ENCODE measurements at regions not wholly inside any gene's neighbourhood (a gene's known extent, or its start where the extent isn't known, plus 50 kb on each side); places are given as distances from the start of the nearest gene placed in this dataset.

GRCh38 chr1:5516756-5517155 lies 475.5 kb downstream of the NPHP4 start:
- no peak for DNase-seq

DNA sequence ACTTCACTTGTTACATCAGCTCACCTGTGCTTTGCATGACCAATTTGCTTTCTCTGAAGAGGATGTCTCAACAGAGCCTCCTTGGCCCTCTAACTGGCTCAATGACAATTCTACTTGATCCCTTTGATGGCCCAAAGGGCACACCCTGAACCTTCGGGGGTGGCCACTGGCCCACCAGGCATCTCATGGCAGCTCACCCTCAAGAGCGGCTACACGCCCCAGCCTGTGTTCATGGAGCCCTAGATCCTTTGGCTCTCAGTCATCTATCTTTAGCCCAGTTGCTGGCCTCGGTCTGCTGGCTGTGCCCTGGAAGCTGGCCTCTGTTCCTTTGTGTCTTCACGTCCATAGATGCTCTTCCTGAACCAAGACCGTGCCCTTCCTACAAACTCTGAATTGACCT lies 476.7 kb downstream of the NPHP4 start:
- no peak for DNase-seq

DNA sequence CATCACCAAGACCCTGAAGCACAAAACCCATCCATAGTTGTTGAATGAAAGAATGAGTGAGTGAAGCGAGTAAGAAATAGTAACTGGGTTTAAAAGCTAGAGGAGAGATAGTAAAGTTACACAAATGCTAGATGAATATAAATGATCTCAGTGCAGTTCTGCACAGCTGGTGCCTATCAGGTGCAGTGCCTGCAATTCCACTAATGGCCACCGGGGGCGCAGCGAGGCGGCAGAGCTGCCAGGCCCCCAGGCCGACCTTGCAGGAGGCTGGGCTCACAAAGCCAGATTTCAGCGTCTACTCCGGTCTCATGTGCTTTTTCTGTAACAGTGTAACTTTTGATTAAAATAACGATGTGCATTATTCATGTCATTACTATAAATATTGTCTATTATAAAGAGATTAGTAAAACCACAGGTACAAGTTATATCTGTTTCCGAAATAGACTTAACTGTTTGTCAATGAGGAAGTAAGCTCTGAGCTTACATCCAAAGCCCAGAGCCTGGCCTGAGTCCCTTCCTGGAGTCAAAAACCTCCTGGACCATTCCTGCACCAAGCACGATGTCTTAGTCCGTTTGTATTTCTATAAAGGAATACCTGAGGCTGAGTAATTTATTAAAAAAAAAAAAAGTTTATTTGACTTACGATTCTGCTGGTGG lies 477.6 kb downstream of the NPHP4 start:
- peak; percentile 48 for DNase-seq

- no peak for DNase-seq
Measured at GRCh38 chr1:5513846-5514526, 478.2 kb downstream of the NPHP4 start.

- DNase-seq, result no peak
Measured at GRCh38 chr1:5513179-5513578, 479.0 kb downstream of the NPHP4 start.

- no peak for DNase-seq
Measured at GRCh38 chr1:5511381-5512097, 480.7 kb downstream of the NPHP4 start.

- DNase-seq, result peak; percentile 59
Measured at GRCh38 chr1:5509664-5510452, 482.4 kb downstream of the NPHP4 start.

- DNase-seq, result no peak
Measured at GRCh38 chr1:5508669-5509330, 483.4 kb downstream of the NPHP4 start.

DNA sequence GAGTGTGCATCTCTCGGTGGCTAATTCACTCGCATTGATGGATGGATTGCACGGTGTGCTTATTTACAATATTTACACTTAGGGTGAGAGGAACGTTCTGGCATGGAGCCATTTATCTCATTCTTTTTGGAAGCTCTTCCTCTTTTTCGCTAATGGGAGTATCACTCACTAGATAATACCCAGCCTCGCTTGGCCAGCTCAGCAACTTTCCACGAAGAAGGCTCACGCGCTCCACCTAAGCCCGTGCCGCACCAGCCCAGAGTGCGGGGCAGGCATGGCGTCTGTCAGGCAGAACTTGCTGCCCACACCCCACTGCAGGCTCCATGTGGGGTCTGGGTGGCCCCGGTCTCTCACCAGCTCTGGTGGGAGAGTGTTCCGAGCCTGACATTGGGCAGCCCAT lies 484.9 kb downstream of the NPHP4 start:
- no peak for DNase-seq

- DNase-seq, result no peak
Measured at GRCh38 chr1:5506634-5507033, 485.6 kb downstream of the NPHP4 start.

- DNase-seq, result no peak
Measured at GRCh38 chr1:5505944-5506343, 486.3 kb downstream of the NPHP4 start.

DNA sequence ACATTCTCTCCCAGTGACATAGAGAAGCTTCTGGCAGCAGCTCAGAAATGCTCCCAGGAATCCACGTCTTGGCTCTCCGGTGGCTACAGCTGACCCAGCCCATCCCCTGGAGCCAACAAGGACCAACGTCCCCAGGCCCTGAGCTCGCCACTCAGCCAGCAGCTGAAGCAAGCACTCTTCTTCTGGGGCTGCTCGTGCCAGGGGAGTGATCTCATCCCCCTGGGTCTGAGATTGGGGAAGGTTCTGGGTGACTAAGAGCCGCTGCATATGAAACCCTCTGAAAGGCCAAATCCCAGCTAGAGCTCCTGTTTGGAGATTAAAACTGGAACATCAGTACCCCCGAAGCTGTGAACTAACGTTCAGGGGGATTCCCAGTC lies 487.9 kb downstream of the NPHP4 start:
- no peak for DNase-seq

DNA sequence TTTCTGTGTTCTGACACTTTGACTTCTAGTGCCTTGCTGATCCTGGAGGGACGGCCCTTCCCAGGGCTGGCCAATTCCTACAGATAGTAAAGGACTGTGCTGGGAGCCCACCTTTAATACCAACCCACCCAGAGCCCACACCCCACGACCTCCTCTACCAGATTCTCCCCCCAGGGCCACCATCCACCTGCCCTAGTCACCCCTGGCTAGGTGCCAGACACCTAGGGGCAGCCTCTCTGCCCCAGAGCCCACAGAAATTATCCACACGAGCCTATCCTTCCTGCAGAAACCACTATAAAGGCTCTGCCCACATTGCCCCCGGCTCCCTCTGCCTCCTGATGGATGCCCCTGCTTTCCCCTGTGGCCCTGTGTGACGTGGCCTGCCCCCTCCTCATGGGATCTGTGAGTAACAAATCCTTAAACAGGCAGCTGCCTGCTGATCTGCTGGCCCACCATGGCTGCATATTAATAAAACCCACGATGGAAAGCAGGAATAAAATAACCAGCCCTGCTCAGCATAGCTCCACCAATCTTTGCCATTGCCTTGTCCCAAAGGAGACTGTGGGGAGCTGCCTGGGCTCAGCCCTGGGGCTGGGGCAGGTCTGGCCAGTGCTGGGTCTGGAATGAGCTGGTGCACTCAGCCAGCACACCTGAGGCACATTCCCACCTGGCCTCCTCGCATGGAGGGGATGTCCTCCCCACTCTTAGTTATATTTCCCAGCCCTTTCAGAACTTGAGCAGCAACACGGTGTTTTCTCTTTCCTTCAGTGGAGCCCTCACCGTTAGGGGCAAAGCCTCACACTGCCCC lies 488.5 kb downstream of the NPHP4 start:
- no peak for DNase-seq

DNA sequence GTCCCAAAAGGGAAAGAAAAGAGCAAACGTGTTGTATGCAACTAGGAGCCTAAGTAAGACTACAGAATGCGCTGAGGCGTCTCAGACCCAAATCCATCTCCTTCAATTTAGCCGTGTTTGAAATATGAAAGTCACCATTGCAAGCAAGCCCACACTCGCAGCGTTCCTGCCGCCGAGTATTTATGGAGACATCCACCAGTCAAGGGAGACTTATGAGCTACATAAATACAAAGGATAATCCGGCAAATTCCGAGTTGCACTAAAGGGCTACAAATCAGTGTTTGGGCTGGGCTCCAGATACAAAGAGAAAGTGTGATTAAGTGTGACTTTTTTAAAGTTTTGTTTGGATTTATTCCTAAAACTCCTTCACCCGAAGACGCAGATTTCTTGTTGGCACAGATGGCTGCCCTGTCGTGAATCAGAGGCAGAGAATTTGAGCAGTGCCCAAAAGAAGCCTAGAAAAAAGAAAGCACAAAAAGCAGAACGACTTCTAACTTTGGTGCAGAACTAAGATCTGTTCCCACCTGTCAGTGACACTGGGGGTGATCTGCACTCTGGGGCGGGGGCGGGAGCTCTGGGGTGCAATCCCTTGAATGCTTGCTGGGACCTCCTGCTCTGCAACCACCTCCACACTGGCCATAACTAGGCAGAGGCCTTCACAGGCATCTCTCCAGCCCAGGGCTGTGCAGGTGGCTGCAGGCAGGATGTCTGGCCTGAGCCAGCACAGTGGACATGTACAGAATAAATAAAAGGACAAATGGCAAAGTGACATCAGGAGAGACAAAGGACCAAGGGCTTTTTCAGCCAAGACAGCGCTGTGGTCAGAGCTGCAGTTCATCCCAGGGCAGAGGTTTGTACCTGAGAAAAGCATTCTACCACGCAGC lies 489.7 kb downstream of the NPHP4 start:
- DNase-seq, result no peak

- DNase-seq, result no peak
Measured at GRCh38 chr1:5501206-5501930, 490.9 kb downstream of the NPHP4 start.

GRCh38 chr1:5500541-5500940 lies 491.7 kb downstream of the NPHP4 start:
- no peak for DNase-seq

DNA sequence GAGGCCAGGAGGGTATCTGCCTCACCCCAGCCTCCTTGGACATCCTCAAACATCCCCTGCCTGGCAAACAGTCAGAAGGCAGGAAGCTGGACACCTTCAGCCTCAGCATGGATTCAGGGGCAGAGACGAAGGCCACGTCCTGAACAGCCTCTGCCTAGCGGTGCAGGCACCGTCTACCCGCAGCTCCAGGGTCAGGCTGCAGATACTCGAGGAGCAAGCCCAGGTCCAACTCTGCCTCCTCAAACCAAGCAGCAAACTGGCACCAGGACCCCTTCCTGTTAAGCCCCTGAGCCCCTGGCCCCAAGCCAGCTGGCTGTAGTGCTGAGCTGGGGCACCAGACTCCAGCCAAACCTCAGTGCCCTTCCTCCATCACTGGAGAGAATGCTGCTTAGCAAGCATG lies 494.7 kb downstream of the NPHP4 start:
- no peak for DNase-seq

GRCh38 chr1:5495596-5496410 lies 496.4 kb downstream of the NPHP4 start:
- DNase-seq, result no peak

- DNase-seq, result no peak
Measured at GRCh38 chr1:5494518-5494917, 497.7 kb downstream of the NPHP4 start.

Measured in right kidney (tissue), 1 donor.